GM12892 (cell line): ENCODE measurements at regions not wholly inside any gene's neighbourhood (a gene's known extent, or its start where the extent isn't known, plus 50 kb on each side); places are given as distances from the start of the nearest gene placed in this dataset.

Experiments
- POLR2A ChIP-seq: IDR thresholded peaks from 2 replicates; pipeline ENCODE4 v1.6.1; 2011; ENCODE audit warnings: low read depth, low read length, control low read depth
- POLR2AphosphoS5 ChIP-seq: IDR thresholded peaks from 2 replicates; pipeline ENCODE4 v1.6.1; 2011; ENCODE audit warnings: low read depth, low read length, control low read depth

GRCh38 chr3:41031401-41031800 is 167.9 kb upstream of the CTNNB1 start:
- TF ChIP-seq POLR2AphosphoS5, result no peak
- no peak for TF ChIP-seq POLR2A
